Stimulated activated CD4-positive, alpha-beta T cell treated with anti-CD3 and anti-CD28 coated beads, Interleukin-4, amount 100 ng/mL, for 4 hours (primary cell): ENCODE measurements at regions not wholly inside any gene's neighbourhood (a gene's known extent, or its start where the extent isn't known, plus 50 kb on each side); places are given as distances from the start of the nearest gene placed in this dataset.
"Not testable (repeated sequence)": the region's sequence is repeated elsewhere in the genome, so short reads cannot be mapped to it uniquely, and the experiment has no call there.

ENCODE experiments used
- DNase-seq, 2 experiments: peaks; one replicate each; pipeline ENCODE4 v3.0.0-alpha.2; 2020

GRCh38 chr10:25076506-25077177 lies 60.2 kb downstream of the THNSL1 start:
- no peak for DNase-seq

DNA sequence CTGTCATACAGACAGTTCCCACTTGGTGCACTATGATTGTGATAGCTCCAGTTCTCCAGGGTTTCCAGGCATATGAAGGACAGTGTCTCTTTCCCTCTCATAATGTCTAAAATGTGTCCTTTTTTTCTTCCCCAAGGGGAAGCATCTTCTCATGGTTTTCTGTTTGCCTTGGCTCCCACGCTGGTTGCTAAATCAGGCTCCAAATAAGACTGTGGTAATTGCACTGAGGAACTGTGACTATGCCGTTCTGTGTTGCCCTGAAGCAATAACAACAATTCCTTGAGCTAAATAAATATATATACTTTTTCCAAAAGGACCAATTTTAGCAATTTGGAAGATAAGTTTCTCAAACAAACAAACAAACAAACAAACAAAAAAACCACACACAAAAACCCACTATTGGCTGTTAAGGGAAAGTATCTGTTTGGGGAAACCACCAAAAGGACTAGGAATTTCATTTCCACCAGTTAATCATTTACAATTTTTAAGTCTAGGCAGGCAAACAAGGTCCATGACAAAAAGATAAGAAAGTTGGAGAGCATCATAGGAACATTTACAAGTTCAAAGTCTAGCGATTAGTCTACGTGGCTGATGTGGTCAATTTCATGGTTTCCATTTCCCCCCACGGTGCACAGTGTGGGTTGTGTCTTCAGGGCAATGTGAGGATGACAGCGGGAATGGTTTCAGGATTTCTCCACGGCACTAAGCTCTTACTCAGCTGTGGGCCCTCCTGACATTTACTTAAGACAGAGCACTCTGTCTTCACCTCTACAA lies 62.4 kb downstream of the THNSL1 start:
- no peak for DNase-seq

DNA sequence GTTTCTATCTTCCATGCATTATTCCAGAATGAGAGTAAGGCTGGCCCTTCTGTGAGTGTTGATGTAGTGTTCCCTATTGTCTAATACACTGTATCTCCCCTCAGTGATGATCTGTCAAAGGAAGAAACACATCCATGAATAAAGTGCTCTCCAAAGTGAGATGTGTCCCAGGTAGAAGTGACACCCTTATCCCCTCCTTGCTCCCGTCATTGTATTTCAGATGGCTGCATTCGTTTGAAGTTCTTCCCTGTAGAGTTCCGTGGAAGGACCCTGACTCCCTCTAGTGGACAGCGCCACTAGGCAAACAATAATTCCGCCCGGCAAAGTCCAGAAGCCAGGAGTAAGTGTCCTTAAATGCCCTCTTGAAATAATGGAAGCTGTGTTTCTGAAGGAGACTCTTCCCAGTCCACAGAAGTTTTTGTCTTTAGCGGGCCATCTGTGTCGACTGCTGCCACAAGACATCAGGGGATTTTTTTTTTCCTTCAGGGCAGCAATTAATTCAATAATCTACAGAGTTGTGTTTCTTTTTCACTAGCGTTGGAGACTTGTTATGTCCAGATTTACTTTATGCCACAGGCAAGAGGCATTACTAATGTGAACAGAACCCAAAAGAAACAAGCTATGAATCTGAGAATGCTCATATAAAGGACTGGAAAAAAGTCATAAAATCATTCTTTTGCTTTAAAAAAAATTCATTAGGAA lies 64.6 kb downstream of the THNSL1 start:
- peak; percentile 44 for DNase-seq

GRCh38 chr10:25082276-25083204 lies 66.1 kb downstream of the THNSL1 start:
- DNase-seq = no peak

DNA sequence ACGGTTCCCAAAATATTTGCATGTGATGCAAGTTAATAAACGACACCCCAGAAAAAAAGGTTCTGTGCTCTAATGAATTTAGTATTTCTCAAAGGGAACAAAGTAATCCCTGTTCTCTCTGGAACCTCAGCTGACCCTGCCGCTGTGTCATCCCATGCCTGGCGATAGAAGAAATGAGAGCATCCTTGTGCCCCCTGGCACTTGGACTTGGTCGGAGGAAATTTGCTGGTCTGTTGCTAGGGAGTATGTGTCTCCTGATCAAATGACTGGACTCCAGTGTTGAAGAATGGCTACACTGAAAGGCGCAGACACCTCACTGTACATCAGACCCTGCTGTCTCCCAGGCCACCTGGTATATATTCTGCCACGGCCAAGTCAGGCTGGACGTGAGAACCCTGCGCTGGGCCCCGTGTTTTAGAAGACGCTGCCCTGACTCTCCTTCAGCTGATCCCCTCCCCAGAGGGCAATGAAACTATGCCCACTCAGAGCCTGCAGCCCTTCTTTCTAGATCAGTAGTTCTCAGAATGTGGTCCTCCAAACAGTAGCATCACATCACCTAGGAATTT lies 67.2 kb downstream of the THNSL1 start:
- no peak for DNase-seq

DNA sequence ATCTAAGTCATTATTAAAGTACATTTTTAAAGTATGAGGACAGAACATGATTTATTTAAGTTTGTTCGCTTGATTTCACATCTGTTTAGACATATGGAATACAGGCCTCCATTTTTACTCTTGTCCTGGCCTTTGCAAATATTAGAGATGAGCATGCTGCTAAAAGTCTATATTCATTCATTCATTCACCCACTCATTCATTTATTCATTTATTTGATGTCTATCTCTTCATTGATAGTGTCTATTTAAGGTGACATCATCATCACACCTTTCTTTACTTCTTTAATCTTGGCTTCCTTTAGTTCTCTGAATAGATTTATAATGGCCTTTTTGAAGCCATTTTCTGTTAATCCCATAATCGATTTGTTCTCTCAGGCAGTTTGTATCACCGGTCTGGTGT lies 68.0 kb downstream of the THNSL1 start:
- DNase-seq = no peak

- no peak for DNase-seq
Observed at GRCh38 chr10:25094590-25094989, 78.2 kb downstream of the THNSL1 start.

- DNase-seq = no peak
Observed at GRCh38 chr10:25097669-25098411, 77.0 kb upstream of the GPR158 start.

DNA sequence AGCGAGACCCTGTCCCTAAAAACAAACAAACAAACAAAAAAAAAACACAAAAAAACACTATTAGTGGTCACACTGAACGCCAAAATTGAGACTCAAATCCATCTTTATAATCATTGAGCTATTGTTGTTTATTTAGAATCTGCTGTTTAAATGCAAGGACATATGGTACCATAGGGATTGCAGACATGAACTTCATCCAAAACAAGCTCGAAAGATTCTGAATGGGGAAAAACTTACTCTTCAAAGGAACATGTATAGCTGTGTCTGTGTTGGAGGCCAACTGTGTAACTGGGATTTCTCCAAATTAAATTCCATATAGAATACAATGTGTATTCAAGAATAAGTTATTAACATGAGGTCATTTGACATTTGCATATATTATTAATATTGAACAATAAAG lies 74.7 kb upstream of the GPR158 start:
- DNase-seq = no peak

DNA sequence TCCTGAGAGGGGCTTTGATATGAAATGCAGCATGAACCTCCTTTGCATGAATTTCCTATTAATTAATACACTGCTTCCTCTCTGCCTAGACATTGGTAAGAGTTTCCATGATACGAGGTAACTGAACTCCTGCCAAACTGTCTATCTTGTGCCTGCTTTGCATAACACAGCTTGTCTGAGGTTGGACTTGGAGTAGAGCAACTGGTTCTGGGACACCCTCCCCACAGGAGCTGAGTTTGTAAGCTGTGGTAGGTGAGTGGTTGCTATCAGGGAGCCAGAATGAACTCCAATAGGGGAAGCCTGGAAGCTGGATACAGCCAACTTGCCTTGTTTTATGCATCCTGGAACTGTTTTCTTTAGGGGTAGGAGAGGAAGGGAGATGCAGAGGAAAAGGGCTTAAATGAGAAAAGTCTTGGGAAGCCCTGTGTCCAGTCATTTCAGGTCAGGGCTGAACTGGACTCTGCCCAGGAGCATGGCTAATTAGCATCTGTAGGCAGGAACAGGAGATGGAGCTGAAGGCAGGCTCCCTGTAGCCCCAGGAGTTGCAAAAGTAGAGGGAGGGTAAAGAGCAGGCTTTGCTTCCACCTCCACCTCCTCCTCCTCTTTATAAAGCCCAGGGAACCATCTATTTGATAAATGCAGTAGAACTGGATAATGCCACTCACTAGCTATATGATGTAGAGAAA lies 73.2 kb upstream of the GPR158 start:
- no peak for DNase-seq

- no peak for DNase-seq
Observed at GRCh38 chr10:25102147-25102822, 72.5 kb upstream of the GPR158 start.

DNA sequence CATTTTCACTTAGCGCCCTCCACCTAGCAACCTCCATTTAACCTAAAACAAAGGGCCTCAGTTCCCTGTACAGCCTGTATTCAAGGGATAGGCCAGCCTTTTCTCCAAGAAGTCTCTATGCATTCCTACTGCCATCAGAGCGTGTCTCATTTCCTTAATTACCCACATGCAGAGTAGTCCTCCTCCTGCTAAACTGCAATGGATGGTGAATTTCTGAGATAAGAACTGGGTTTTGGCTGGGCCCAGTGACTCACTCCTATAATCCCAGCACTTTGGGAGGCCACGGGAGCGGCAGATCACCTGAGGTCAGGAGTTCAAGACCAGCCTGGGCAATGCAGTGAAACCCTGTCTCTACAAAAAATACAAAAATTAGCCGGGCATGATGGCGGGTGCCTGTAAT lies 71.1 kb upstream of the GPR158 start:
- no peak for DNase-seq

- no peak for DNase-seq
Observed at GRCh38 chr10:25104441-25104840, 70.4 kb upstream of the GPR158 start.

DNA sequence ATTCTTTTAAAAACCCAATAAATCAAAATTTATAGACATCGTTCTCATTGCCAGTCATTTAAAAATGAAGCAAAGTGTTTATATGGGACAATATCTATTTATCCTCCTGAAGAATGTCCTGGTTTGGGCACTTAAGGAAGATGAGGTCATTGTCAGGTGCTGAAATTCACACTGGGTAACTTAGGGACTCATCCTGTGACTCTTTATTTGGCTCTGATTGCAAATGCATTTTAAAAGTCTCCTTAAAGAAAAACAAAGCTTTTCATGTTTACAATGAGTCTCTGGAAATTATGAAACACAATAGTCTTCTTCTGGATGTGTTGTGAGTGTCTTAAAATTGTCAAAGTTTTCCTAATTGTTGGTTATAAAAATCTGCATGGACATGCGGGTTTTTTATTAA lies 69.5 kb upstream of the GPR158 start:
- no peak for DNase-seq

- no peak for DNase-seq
Observed at GRCh38 chr10:25105743-25106260, 69.0 kb upstream of the GPR158 start.

GRCh38 chr10:25107756-25108155 lies 67.0 kb upstream of the GPR158 start:
- DNase-seq = no peak

- DNase-seq = not testable (repeated sequence)
Observed at GRCh38 chr10:25109896-25110295, 64.9 kb upstream of the GPR158 start.

GRCh38 chr10:25112016-25112415 lies 62.8 kb upstream of the GPR158 start:
- no peak for DNase-seq

- DNase-seq = peak; percentile 3 to 7
Observed at GRCh38 chr10:25113191-25114035, 61.4 kb upstream of the GPR158 start.
